ENCODE measurements at regions not wholly inside any gene's neighbourhood (a gene's known extent, or its start where the extent isn't known, plus 50 kb on each side); places are given as distances from the start of the nearest gene placed in this dataset.
"Not testable (repeated sequence)": the region's sequence is repeated elsewhere in the genome, so short reads cannot be mapped to it uniquely, and the experiment has no call there.

- no peak for DNase-seq
Measured at GRCh38 chr15:39511000-39511915, 69.6 kb upstream of the THBS1 start.

GRCh38 chr15:39511916-39512260, 69.0 kb upstream of the THBS1 start:
- no peak for DNase-seq

GRCh38 chr15:39512643-39513042, 68.2 kb upstream of the THBS1 start:
- DNase-seq, result no peak

GRCh38 chr15:39513936-39514335, 66.9 kb upstream of the THBS1 start:
- no peak for DNase-seq

- no peak for DNase-seq
Measured at GRCh38 chr15:39514933-39515332, 65.9 kb upstream of the THBS1 start.

GRCh38 chr15:39515765-39516164, 65.1 kb upstream of the THBS1 start:
- DNase-seq, result no peak

GRCh38 chr15:39517122-39517855, 63.6 kb upstream of the THBS1 start:
- no peak for DNase-seq

GRCh38 chr15:39523968-39524367, 56.9 kb upstream of the THBS1 start:
- not testable (repeated sequence) for DNase-seq

DNA sequence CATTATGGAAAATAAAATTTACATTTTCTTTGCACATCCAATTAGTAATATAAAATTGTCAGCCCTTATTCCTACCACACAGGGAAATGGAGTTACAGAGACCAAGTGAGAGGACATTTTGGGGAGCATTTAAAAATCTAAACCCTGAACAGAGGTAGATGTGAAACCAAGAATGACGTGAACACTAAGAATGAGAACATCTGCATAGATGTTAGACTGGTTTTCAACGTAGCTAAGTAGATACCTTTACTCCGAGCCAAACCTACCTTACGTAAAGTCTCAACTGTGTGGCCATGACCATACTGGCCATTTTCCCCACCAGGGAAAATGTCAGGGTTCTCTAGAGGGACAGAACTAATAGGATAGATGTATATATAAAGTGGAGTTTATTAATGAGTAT, 51.4 kb upstream of the THBS1 start:
- DNase-seq, result no peak

DNA sequence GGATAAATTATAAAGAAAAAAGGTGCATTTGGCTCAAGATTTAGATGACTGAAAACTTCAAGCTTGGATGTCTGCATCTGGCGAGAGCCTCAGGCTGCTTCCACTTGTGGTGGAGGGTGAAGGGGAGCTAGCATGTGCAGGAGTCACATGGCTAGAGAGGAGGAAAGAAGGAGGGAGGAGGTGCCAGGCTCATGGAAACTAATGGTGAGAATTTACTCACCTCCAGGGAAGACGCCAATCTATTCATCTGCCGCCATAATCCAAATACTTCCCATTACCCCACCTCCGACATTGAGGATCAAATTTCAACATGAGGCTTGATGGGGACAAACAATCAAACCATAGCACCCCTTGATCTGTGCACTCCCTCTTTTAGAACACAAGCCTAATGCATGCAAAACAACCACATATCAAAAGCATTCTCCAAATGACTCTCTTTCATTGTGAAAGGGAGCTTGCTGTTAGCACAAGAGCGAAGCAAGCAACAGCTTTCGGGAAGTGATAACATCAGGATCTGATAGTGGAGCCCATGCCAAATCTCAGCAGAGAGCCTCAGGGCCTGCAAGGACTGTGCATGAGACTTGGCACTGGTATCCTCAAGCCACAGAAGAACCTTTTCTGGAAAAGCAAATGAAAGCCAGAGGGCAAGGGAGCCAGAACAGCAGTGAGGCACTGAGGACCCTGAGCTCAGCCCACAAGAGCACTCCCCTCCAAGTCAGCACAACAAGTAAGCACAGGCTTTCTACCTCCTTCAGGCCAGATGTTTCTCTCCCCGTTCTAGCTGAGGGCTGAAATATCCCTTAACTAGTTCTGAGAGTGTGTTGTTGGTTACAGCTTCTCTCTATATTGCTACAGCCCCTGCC, 50.2 kb upstream of the THBS1 start:
- no peak for DNase-seq

Data from amygdala (tissue), 56 donors.